WTC11 (cell line): ENCODE measurements at regions not wholly inside any gene's neighbourhood (a gene's known extent, or its start where the extent isn't known, plus 50 kb on each side); places are given as distances from the start of the nearest gene placed in this dataset.

ENCODE experiments used
- ATAC-seq: fragments of 200-7000 bp; cut with Tn5 transposase; 2 replicates; pipeline ENCODE4 v1.10.0; 2021; ENCODE audit warnings: mild to moderate bottlenecking, moderate library complexity
- CTCF ChIA-PET: fragments of 300-600 bp; sonication (Branson Sonifier 250); formaldehyde crosslinking; loops from one replicate; lab custom pipeline; 2021; ENCODE audit warnings: antibody characterized with exemption; lab: Charles Lee
- POLR2A ChIA-PET: fragments of 350-600 bp; sonication (Branson Sonifier 250); formaldehyde crosslinking; loops from one replicate; lab custom pipeline; 2021; ENCODE audit warnings: antibody characterized with exemption; lab: Charles Lee
- DNase-seq: peaks from one replicate; pipeline ENCODE4 v3.0.0; 2021; ENCODE audit warnings: low spot score
- H3K27ac Mint-ChIP-seq: 2 replicates; pipeline ENCODE4 v1.8.0; 2021; ENCODE audit warnings: mixed read lengths
- H3K27me3 Mint-ChIP-seq: 2 replicates; pipeline ENCODE4 v1.8.0; 2021; ENCODE audit warnings: low read depth, mild to moderate bottlenecking, moderate library complexity, mixed read lengths
- H3K36me3 Mint-ChIP-seq: 2 replicates; pipeline ENCODE4 v1.8.0; 2021; ENCODE audit warnings: mixed read lengths
- H3K4me1 Mint-ChIP-seq: 2 replicates; pipeline ENCODE4 v1.8.0; 2022; ENCODE audit warnings: mixed read lengths
- H3K4me3 Mint-ChIP-seq: 2 replicates; pipeline ENCODE4 v1.8.0; 2021; ENCODE audit warnings: mild to moderate bottlenecking, moderate library complexity, mixed read lengths
- H3K9me3 Mint-ChIP-seq: 2 replicates; pipeline ENCODE4 v1.8.0; 2021; ENCODE audit warnings: mixed read lengths
- AFF4 ChIP-seq: sonication (generic); formaldehyde crosslinking; IDR thresholded peaks from 2 replicates; pipeline ENCODE4 v1.8.1; 2023; ENCODE audit warnings: mild to moderate bottlenecking, missing genetic modification reagents, borderline replicate concordance
- ATF2 ChIP-seq: sonication (generic); formaldehyde crosslinking; IDR thresholded peaks from 2 replicates; pipeline ENCODE4 v1.8.1; 2022; ENCODE audit warnings: low read depth, missing genetic modification reagents, borderline replicate concordance
- ATF3 ChIP-seq: sonication (generic); formaldehyde crosslinking; conservative IDR thresholded peaks from 2 replicates; pipeline ENCODE4 v1.8.1; 2022; ENCODE audit warnings: mild to moderate bottlenecking, missing genetic modification reagents
- ATF6 ChIP-seq: sonication (generic); formaldehyde crosslinking; IDR thresholded peaks from 2 replicates; pipeline ENCODE4 v1.8.1; 2023; ENCODE audit warnings: mild to moderate bottlenecking, missing genetic modification reagents
- CREM ChIP-seq: sonication (generic); formaldehyde crosslinking; IDR thresholded peaks from 2 replicates; pipeline ENCODE4 v1.8.1; 2022; ENCODE audit warnings: mild to moderate bottlenecking, missing genetic modification reagents, moderate library complexity
- ESRRA ChIP-seq: sonication (generic); formaldehyde crosslinking; IDR thresholded peaks from 2 replicates; pipeline ENCODE4 v1.8.1; 2022; ENCODE audit warnings: mild to moderate bottlenecking, missing genetic modification reagents, borderline replicate concordance
- FOXK1 ChIP-seq: sonication (generic); formaldehyde crosslinking; IDR thresholded peaks from 2 replicates; pipeline ENCODE4 v1.8.0; 2022; ENCODE audit warnings: mild to moderate bottlenecking, moderate library complexity, missing genetic modification reagents
- FOXP1 ChIP-seq: sonication (generic); formaldehyde crosslinking; IDR thresholded peaks from 2 replicates; pipeline ENCODE4 v1.8.0; 2022; ENCODE audit warnings: missing genetic modification reagents, mild to moderate bottlenecking, moderate library complexity, borderline replicate concordance
- GTF2I ChIP-seq: fragments of 250-450 bp; sonication (Bioruptor Pico); conservative IDR thresholded peaks from 2 replicates; pipeline ENCODE4 v1.4.0; 2021; ENCODE audit warnings: mild to moderate bottlenecking
- MAX ChIP-seq: sonication (generic); formaldehyde crosslinking; IDR thresholded peaks from 2 replicates; pipeline ENCODE4 v1.8.0; 2022; ENCODE audit warnings: mild to moderate bottlenecking, missing genetic modification reagents
- RELA ChIP-seq: sonication (generic); formaldehyde crosslinking; IDR thresholded peaks from 2 replicates; pipeline ENCODE4 v1.8.1; 2022; ENCODE audit warnings: missing genetic modification reagents, mild to moderate bottlenecking, borderline replicate concordance
- STAT6 ChIP-seq: sonication (generic); formaldehyde crosslinking; conservative IDR thresholded peaks from 2 replicates; pipeline ENCODE4 v1.8.1; 2023; ENCODE audit warnings: mild to moderate bottlenecking, low read depth, missing genetic modification reagents, moderate library complexity
- ZMAT4 ChIP-seq: fragments of 250-450 bp; sonication (Bioruptor Pico); IDR thresholded peaks from 2 replicates; pipeline ENCODE4 v1.9.0; 2021; ENCODE audit warnings: mild to moderate bottlenecking
- ZNF425 ChIP-seq: fragments of 250-450 bp; sonication (Bioruptor Pico); conservative IDR thresholded peaks from 2 replicates; pipeline ENCODE4 v1.9.0; 2021; ENCODE audit warnings: mild to moderate bottlenecking

- no peaks in the 10 kb centered on the region for H3K27me3 Mint-ChIP-seq
- ChIA-PET CTCF (no interaction called here), POLR2A (no interaction called here)
- no peak overlapping the region for H3K4me3 Mint-ChIP-seq
- H3K4me1 Mint-ChIP-seq = peaks cover 8% of the 10 kb centered on the region
- ATAC-seq (no peak), DNase-seq (no peak)
- H3K9me3 Mint-ChIP-seq = peaks cover 39% of the 10 kb centered on the region
- no peak overlapping the region for H3K27ac Mint-ChIP-seq
- TF ChIP-seq AFF4 = no peak
- TF ChIP-seq ATF6 (CRISPR knock-in tag) = no peak
- no peak for TF ChIP-seq FOXP1 (CRISPR knock-in tag)
- no peak for TF ChIP-seq STAT6
- TF ChIP-seq ATF2 (CRISPR knock-in tag) = no peak
- no peak for TF ChIP-seq MAX
- TF ChIP-seq FOXK1 (CRISPR knock-in tag) = no peak
- no peak for TF ChIP-seq ZMAT4 (CRISPR knock-in tag)
- TF ChIP-seq ZNF425 (CRISPR knock-in tag) = no peak
- no peak for TF ChIP-seq ESRRA (CRISPR knock-in tag)
- no peak for TF ChIP-seq CREM (CRISPR knock-in tag)
- no peak for TF ChIP-seq ATF3
- TF ChIP-seq GTF2I = no peak
- no peak for TF ChIP-seq RELA (CRISPR knock-in tag)
- peaks cover 15% of the 10 kb centered on the region for H3K36me3 Mint-ChIP-seq
Observed at GRCh38 chr2:145423809-145424208, 903.9 kb upstream of the ZEB2 start.
